ENCODE measurements at regions not wholly inside any gene's neighbourhood (a gene's known extent, or its start where the extent isn't known, plus 50 kb on each side); places are given as distances from the start of the nearest gene placed in this dataset.

- ChIA-PET POLR2A (ENCODE audit: partially characterized antibody) (no interaction called here), CTCF (ENCODE audit: partially characterized antibody) (no interaction called here)
- Histone ChIP-seq H3K18ac (ENCODE audit: extremely low read depth, low read length) (no peak overlapping the region), H3K4me3 (ENCODE audit: extremely low read depth in 1 of 4, insufficient read depth in 2 of 4, low read depth in 3 of 4, low read length in 4 of 4) (no peak overlapping the region), H3K79me1 (ENCODE audit: low read depth, low read length) (no peaks in the 10 kb centered on the region), H2BK12ac (ENCODE audit: low read depth, low read length) (no peak overlapping the region), H3K23ac (ENCODE audit: insufficient read length) (no peak overlapping the region), H4K5ac (ENCODE audit: insufficient read length, low read depth, low read length) (no peak overlapping the region), H3K4me2 (ENCODE audit: insufficient read depth in 1 of 2, low read depth in 2 of 2, low read length in 2 of 2) (no peak overlapping the region), H3K36me3 (ENCODE audit: control insufficient read depth in 2 of 4, insufficient read depth in 4 of 4, low read length in 3 of 4) (no peaks in the 10 kb centered on the region), H4K20me1 (replicated peaks in 1 of 2; ENCODE audit: control insufficient read depth in 1 of 2, insufficient read depth in 2 of 2, low read length in 2 of 2) (no peaks in the 10 kb centered on the region), H3K27me3 (replicated peaks in 1 of 4; ENCODE audit: control insufficient read depth in 3 of 4, extremely low read depth in 1 of 4, insufficient read depth in 3 of 4, low read length in 3 of 4) (no peaks in the 10 kb centered on the region; a peak in 1 of 7 replicates), H3K56ac (replicated peaks; ENCODE audit: insufficient read length, low read depth, low read length) (no peak overlapping the region), H2AK5ac (ENCODE audit: low read depth, low read length) (no peak overlapping the region), H4K91ac (replicated peaks; ENCODE audit: insufficient read length, low read length) (no peak overlapping the region), H3K9me3 (ENCODE audit: insufficient read depth in 2 of 2, low read depth in 1 of 2, low read length in 1 of 2) (0 out of 4 replicates have a peak, but pooled peaks cover 0 to 3% of the 10 kb centered on the region in 2 experiments), H3K23me2 (ENCODE audit: low read depth, low read length) (no peaks in the 10 kb centered on the region), H2AFZ (ENCODE audit: low read length) (no peak overlapping the region), H3K9ac (replicated peaks in 1 of 4; ENCODE audit: extremely low read depth in 1 of 4, low read depth in 3 of 4, low read length in 3 of 4) (no peak overlapping the region), H4K8ac (ENCODE audit: extremely low read depth, insufficient read depth, low read length) (no peak overlapping the region), H3K79me2 (ENCODE audit: control insufficient read depth in 1 of 2, insufficient read depth in 2 of 2, low read length in 2 of 2) (no peaks in the 10 kb centered on the region), H3K27ac (ENCODE audit: low read depth, low read length) (no peak overlapping the region), H2BK20ac (ENCODE audit: low read length) (no peak overlapping the region), H3K14ac (ENCODE audit: insufficient read length) (no peak overlapping the region), H2BK120ac (replicated peaks; ENCODE audit: low read depth, low read length) (no peak overlapping the region), H3K4ac (replicated peaks; ENCODE audit: insufficient read length, low read depth, low read length) (no peak overlapping the region), H2BK5ac (ENCODE audit: low read depth, low read length) (no peak overlapping the region), H3K4me1 (replicated peaks in 1 of 4; ENCODE audit: control insufficient read depth in 3 of 4, insufficient read depth in 4 of 4, low read length in 3 of 4) (no peaks in the 10 kb centered on the region), H2BK15ac (ENCODE audit: low read length) (no peak overlapping the region)
- DNase-seq (ENCODE audit: low read depth in 1 of 2, low spot score in 2 of 2): no peak
- WGBS, 2 experiments (ENCODE audit: extremely low coverage in 1 of 2, insufficient coverage in 1 of 2, insufficient read length in 1 of 2, insufficient replicate concordance in 2 of 2, low coverage in 1 of 2, low lambda C conversion rate in 2 of 2, missing lambda C conversion rate in 1 of 2): 76% methylated on average over 1 of the region's 1 CpG; no CpG with 5 or more reads in 1 of the 2 experiments
- no peak for FAIRE-seq
- no peak for TF ChIP-seq RBBP5 (IDR thresholded peaks at IDR 0.05; ENCODE audit: borderline replicate concordance, low read depth, low read length)
- TF ChIP-seq TBP (IDR thresholded peaks at IDR 0.05; ENCODE audit: low read depth, low read length): no peak
- no peak for TF ChIP-seq KDM4A (IDR thresholded peaks at IDR 0.05; ENCODE audit: low read depth, low read length, severe bottlenecking)
- no peak for TF ChIP-seq CREB1 (IDR thresholded peaks at IDR 0.05)
- TF ChIP-seq ASH2L (IDR thresholded peaks at IDR 0.05; ENCODE audit: low read length): no peak
- TF ChIP-seq SP2 (IDR thresholded peaks at IDR 0.05; ENCODE audit: low read length): no peak
- no peak for TF ChIP-seq TAF7 (optimal IDR thresholded peaks at IDR 0.05; ENCODE audit: borderline replicate concordance, low read depth, low read length)
- TF ChIP-seq RNF2 (IDR thresholded peaks at IDR 0.05; ENCODE audit: borderline replicate concordance, low read depth, low read length, missing control alignments, poor library complexity, severe bottlenecking): no peak
- TF ChIP-seq SRF (IDR thresholded peaks at IDR 0.05; ENCODE audit: low read depth, low read length): no peak
- TF ChIP-seq ZNF274 (IDR thresholded peaks at IDR 0.05; ENCODE audit: borderline replicate concordance, extremely low read depth, low read length): no peak
These were observed 75.2 kb upstream of the NFIB start for GRCh38 chr9:14389146-14389545.
